GM18861 (cell line): ENCODE measurements at regions not wholly inside any gene's neighbourhood (a gene's known extent, or its start where the extent isn't known, plus 50 kb on each side); places are given as distances from the start of the nearest gene placed in this dataset.

Experiments used
- ATAC-seq: cut with Tn5 transposase; IDR thresholded peaks from one replicate; pipeline ENCODE4 v1.9.1; 2021; ENCODE audit not compliant: unreplicated experiment

DNA sequence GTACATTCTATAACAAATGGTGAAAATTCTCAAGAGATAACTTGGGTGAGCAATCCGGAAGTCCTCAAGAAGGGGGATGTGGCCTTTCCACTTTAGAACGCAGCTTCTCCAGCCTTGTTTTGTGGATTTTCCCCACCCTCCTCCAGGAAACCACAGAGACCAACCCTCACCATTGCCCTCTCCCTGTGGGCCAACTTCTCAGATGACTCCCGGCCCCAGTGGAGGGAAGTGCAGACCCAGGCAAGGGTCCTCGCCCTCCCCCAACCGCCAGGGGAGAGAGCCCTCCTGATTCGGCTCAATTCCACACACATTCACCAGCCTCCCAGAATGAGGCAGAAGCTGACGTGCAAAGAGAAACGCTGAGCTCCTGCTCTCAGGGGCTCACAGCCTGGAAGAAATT, 277.2 kb downstream of the EIPR1 start:
- ATAC-seq: no peak

- no peak for ATAC-seq
These were observed 277.8 kb downstream of the EIPR1 start for GRCh38 chr2:3099860-3100234.

- ATAC-seq: no peak
These were observed 278.3 kb downstream of the EIPR1 start for GRCh38 chr2:3099145-3099859.

DNA sequence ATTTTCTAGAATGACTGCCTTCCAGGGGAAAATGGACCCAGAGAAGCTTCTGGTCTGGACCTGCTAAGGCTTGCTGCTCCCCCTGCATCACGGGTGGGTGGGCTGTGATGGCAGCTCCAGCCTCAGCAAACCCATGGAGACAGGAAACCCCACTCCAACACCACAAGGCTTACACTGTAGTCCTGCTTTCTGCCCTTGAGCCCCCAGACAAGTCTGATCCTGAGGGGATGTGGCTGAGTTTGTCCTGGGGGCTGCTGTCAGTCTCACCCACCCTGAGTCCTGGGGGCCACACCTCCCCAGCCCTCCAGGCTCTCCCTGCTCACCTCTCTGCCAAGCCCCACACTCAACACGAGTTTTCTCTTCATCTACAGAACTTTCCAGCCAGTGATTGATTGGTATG, 279.4 kb downstream of the EIPR1 start:
- ATAC-seq: no peak

- no peak for ATAC-seq
These were observed 279.8 kb downstream of the EIPR1 start for GRCh38 chr2:3097804-3098203.

- ATAC-seq: no peak
These were observed 282.3 kb downstream of the EIPR1 start for GRCh38 chr2:3094999-3095958.

DNA sequence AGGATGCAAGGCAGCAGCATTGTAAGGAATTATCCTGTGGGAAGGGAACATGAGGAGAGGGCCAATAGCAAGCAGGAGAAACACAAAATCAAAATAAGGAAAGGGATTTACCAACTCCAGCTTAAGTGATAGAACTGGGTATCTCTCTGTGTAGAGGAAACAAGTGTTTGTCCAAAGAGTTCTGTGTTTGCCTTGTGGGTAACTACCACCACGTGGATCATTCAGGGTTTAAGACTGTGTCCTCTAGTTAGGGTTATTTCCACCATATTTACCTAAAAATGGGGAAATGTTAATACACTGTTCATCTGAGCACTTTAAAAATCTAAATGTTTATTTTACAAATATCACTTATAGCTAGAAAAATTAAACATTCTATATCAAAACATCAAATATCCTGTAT, 283.3 kb downstream of the EIPR1 start:
- ATAC-seq: no peak

DNA sequence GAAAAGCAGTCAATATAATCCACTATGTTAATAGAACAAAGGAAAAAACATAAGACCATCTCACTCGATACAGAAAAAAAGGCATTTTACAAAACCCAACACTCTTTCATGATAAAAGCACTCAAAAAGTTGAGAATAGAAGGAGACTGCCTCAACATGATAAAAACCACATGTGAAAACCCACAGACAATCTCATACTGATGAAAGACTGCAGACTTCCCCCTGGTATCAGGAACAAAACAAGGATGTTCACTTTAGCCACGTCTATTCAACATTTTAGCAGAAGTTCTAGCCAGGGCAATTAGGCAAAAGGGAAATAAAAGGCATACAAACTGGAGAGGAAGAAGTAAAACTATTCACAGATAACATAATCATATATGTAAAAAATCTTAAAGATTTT, 285.9 kb downstream of the EIPR1 start:
- no peak for ATAC-seq

- ATAC-seq: no peak
These were observed 294.9 kb downstream of the EIPR1 start for GRCh38 chr2:3082705-3083104.

GRCh38 chr2:3079959-3080948, 297.4 kb downstream of the EIPR1 start:
- no peak for ATAC-seq

GRCh38 chr2:3079466-3079865, 298.2 kb downstream of the EIPR1 start:
- ATAC-seq: no peak

GRCh38 chr2:3078684-3079083, 298.9 kb downstream of the EIPR1 start:
- no peak for ATAC-seq

DNA sequence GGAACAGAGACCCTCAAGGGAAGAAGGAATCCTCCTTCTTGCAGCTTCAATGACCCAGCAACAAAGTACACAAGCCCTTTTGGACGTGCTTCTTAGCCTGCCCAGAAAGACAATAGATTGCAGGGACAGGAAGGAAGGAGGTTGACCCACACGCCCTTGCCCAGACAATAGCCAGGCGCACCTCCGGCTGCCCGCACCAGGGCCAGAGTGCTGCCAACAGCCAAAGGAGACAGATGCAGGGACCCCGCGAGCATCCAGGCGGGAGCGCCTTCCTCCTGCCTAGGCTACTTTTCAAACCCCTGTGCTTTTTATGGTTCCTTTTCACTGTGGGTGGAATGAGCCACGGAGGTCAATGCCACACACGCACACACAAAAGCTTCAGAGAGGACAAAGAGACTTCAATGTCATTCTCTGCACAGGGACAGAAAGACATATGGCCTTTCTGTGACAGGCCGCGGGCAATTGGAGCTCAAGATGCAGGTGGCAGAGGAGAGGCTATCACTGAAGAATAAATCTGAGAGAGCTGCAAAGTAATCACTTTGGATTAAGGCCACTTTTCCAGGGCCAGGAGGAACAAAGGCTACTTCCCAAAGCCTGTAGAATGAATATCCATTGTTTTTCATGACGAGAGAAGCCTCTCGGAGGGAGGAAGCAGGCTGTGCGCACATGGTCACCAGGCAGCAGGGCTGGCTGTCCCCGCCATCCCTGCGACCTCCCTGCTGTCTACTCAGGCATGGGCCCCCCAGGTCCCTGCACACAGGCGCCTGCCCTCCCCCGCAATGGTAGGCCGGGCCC, 300.6 kb downstream of the EIPR1 start:
- no peak for ATAC-seq

DNA sequence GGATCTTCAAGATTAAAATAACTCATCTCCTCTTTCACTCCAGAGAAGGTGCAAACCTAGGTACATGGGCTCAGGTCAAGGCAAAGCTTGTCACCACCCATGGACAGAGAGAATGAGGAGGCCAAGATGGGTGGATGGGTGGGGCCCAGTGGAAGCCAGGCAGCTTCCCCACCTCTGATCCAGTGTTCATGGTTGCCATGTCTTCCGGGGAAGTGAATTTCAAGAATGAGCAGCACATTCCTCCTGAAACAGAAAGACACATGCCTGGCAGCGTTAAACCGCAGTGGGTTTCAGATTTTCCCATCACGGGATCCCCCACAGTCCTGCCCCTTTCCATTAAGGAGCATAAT, 301.7 kb downstream of the EIPR1 start:
- ATAC-seq: no peak

DNA sequence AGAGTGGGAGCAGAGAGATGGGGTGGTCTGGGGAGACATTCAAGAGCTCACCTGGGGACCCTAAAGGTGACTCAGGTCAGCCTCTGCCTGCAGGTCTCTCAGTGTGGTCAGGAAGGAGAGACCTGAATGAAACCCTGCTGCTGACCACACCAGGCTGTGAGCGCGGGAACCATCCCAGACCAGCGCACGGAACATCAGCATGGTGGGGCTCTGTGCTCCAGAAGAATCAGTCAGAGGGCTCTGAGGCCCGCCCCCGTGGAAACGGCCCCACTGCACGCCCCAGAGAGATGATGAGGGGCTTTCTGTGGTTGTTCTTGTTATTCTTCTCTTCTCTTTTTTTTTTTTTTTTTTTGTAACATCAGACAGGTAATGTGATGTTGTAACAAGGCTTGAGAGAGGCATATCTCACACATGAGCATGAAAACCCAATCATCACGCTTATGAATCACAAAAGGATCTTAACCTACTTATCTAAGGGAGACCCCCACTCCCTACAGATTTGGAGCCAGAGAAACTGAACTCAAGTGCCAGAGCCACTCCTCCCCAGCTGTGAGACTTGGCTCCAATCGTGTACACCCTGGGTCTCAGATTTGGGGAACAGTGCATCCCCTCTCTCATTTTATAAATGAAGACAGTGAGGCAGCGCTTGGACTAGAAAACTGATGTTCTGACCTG, 302.2 kb downstream of the EIPR1 start:
- ATAC-seq: no peak

DNA sequence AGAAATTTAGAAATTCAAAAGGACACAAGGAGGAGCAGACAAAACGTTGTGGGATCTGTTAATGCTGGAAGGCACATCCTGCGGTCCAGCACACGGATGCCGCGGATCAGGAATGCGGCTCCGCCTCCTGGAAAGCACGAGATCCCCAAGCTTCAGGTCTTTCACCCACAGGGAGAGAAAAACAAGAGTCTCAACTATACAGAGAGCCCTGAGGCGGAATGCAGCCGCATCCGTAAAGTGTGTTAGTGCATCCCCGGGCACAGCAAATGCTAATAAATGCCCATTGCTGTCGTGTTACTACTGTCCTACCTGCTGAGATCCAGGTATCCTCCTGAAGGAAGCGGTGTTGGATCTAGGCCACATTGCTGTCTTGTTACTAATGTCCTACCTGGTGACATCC, 303.9 kb downstream of the EIPR1 start:
- no peak for ATAC-seq

DNA sequence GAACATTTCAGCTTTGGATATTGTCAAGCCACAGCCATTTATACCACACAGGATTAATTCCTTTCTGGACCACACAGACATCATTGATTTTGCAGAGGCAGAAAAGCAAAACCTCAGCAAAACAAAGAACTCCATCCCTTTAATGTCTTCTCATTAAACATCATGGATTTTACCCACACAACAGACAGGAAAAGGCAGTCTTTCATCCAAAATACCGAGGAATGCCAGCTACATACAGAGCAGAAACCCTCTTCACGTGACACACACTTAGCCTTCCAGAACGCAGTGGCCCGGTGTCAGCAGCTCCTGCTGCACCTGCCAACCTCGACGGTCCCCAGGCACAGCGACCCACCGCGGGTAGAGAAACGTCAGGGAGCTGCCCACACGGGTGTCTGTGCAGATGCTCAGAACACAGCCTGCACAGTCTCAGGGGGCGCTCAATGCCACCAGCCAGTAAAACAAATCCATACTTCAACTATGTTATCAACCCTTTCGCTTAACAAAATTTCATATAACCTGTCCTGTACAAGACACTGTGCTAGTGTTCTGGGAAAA, 304.5 kb downstream of the EIPR1 start:
- ATAC-seq: no peak

DNA sequence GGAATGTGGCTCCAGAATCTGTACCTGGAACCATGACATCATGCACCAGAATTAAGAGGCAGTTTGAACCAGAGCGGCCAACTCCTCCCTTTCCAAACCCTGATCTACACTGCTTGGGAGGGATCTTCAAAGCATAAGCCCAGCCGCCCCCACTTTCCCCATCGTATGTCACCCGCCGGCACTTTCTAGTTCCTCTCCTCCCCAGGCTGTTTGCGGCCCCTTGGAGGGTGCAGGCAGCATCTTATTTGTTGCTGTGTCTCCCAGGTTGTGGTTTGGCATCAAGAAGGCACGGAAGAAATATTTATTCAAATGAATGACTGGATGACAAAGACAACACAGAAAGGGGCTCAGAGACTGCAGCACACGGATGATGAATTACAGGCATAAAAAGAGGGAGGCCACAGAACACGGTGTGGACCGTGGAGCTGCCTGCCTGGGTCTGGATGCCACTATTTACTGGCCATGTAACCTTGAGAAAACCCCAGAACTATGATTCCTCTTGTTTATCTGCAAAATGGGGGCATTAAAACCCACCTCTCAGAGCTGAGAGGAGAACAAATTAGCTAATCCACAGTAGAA, 305.8 kb downstream of the EIPR1 start:
- ATAC-seq: no peak

DNA sequence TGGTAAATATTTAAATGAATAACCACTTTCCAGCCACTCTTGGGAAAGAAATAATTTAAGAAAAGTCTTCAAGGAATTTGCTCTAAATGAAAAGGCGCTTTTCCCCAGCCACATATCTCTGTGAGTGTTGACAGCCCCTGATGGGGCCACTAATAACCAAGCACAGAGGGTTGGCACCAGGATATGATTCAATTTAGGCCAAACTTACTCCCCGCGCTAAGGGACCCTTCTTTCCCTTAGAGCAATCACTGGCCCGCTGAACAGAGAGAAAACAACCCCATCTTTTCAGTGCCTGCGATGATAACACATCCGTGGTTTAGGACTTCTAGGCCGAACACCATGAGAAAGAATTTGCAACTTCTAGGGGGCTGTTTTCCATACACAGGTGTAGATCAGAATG, 310.8 kb downstream of the EIPR1 start:
- ATAC-seq: no peak
